IMR-90 (cell line): ENCODE measurements at regions not wholly inside any gene's neighbourhood (a gene's known extent, or its start where the extent isn't known, plus 50 kb on each side); places are given as distances from the start of the nearest gene placed in this dataset.

ENCODE experiments used
- ATAC-seq: fragments of 200-7000 bp; cut with Tn5 transposase; 2 replicates; pipeline ENCODE4 v1.9.1; 2020; ENCODE audit warnings: low read depth, mild to moderate bottlenecking, moderate library complexity
- BruUV-seq: library from RNA; stranded (reverse); fragments of 400-500 nt; replicated peaks from 2 replicates; lab custom pipeline; 2021; lab: Mats Ljungman, UMichigan
- CTCF ChIA-PET: fragments of 300-600 bp; formaldehyde crosslinking; extraction: SDS; loops from one replicate; lab custom pipeline; 2021; ENCODE audit warnings: antibody characterized with exemption; lab: Yijun Ruan, JAX
- POLR2A ChIA-PET: fragments of 300-600 bp; sonication (Branson Sonifier 250); formaldehyde crosslinking; loops from one replicate; lab custom pipeline; 2022; ENCODE audit warnings: antibody characterized with exemption; ENCODE audit not compliant: unreplicated experiment; lab: Charles Lee
- DNase-seq: peaks from one replicate; pipeline ENCODE4 v3.0.0; 2013
- H2AFZ ChIP-seq: replicated peaks from 2 replicates; pipeline ENCODE3; 2013; ENCODE audit warnings: low read length, mild to moderate bottlenecking; ENCODE audit not compliant: poor library complexity
- H2AK5ac ChIP-seq: 2 replicates; pipeline ENCODE4 v1.6.1; 2013; ENCODE audit warnings: low read depth, low read length, inconsistent platforms
- H2AK9ac ChIP-seq: replicated peaks from 2 replicates; pipeline ENCODE3; 2013; ENCODE audit warnings: mild to moderate bottlenecking, low read depth, low read length, moderate library complexity; ENCODE audit not compliant: poor library complexity
- H2BK120ac ChIP-seq: 2 replicates; pipeline ENCODE4 v1.6.1; 2013; ENCODE audit warnings: low read depth, low read length, inconsistent platforms
- H2BK15ac ChIP-seq: 3 replicates; pipeline ENCODE4 v1.6.1; 2013; ENCODE audit warnings: low read depth, low read length, inconsistent platforms
- H2BK20ac ChIP-seq: 2 replicates; pipeline ENCODE4 v1.6.1; 2013; ENCODE audit warnings: low read depth, mild to moderate bottlenecking, inconsistent platforms, low read length, moderate library complexity
- H2BK5ac ChIP-seq: 2 replicates; pipeline ENCODE4 v1.6.1; 2013; ENCODE audit warnings: mild to moderate bottlenecking, low read depth, low read length, inconsistent platforms; ENCODE audit not compliant: poor library complexity, severe bottlenecking
- H3K14ac ChIP-seq: replicated peaks from 2 replicates; pipeline ENCODE4 v1.6.1; 2013; ENCODE audit warnings: low read depth, low read length, inconsistent platforms
- H3K18ac ChIP-seq: 2 replicates; pipeline ENCODE4 v1.6.1; 2013; ENCODE audit warnings: low read depth, low read length, control low read depth
- H3K23ac ChIP-seq: 2 replicates; pipeline ENCODE4 v1.6.1; 2013; ENCODE audit warnings: low read depth, low read length, inconsistent platforms
- H3K27ac ChIP-seq: 2 replicates; pipeline ENCODE4 v1.5.1; 2013; ENCODE audit warnings: mild to moderate bottlenecking, control low read depth, low read length; ENCODE audit not compliant: insufficient read depth
- H3K27me3 ChIP-seq: 2 replicates; pipeline ENCODE4 v1.6.1; 2013; ENCODE audit warnings: low read length; ENCODE audit not compliant: control insufficient read depth, insufficient read depth
- H3K36me3 ChIP-seq: 2 replicates; pipeline ENCODE4 v1.6.1; 2013; ENCODE audit warnings: low read length, mixed read lengths; ENCODE audit not compliant: control insufficient read depth, insufficient read depth
- H3K4ac ChIP-seq: 2 replicates; pipeline ENCODE4 v1.6.1; 2013; ENCODE audit warnings: low read depth, low read length, inconsistent platforms
- H3K4me1 ChIP-seq: 2 replicates; pipeline ENCODE4 v1.6.1; 2013; ENCODE audit warnings: low read length, mixed read lengths; ENCODE audit not compliant: control insufficient read depth, insufficient read depth
- H3K4me2 ChIP-seq: 2 replicates; pipeline ENCODE4 v1.6.1; 2013; ENCODE audit warnings: low read depth, mild to moderate bottlenecking, control low read depth, low read length, moderate library complexity
- H3K4me3 ChIP-seq: 2 replicates; pipeline ENCODE4 v1.5.1; 2013; ENCODE audit warnings: low read depth, mild to moderate bottlenecking, control low read depth, low read length, moderate library complexity; ENCODE audit not compliant: insufficient read depth
- H3K56ac ChIP-seq: 2 replicates; pipeline ENCODE4 v1.6.1; 2013; ENCODE audit warnings: low read length, inconsistent platforms; ENCODE audit not compliant: insufficient read depth; ENCODE audit errors: extremely low read depth
- H3K79me1 ChIP-seq, 2 experiments: 2 replicates each; pipeline ENCODE4 v1.6.1; 2013; ENCODE audit warnings: low read length in 2 of 2, inconsistent platforms in 1 of 2, low read depth in 1 of 2
- H3K9ac ChIP-seq: 2 replicates; pipeline ENCODE4 v1.6.1; 2013; ENCODE audit warnings: low read depth, low read length, control low read depth
- H3K9me1 ChIP-seq: 2 replicates; pipeline ENCODE4 v1.6.1; 2013; ENCODE audit warnings: low read length, inconsistent platforms; ENCODE audit not compliant: insufficient read depth
- H3K9me3 ChIP-seq: 2 replicates; pipeline ENCODE4 v1.6.1; 2013; ENCODE audit warnings: low read length; ENCODE audit not compliant: control insufficient read depth, insufficient read depth
- H4K20me1 ChIP-seq: 2 replicates; pipeline ENCODE4 v1.6.1; 2013; ENCODE audit warnings: low read length, inconsistent platforms; ENCODE audit not compliant: insufficient read depth
- H4K5ac ChIP-seq: 2 replicates; pipeline ENCODE4 v1.6.1; 2013; ENCODE audit warnings: mild to moderate bottlenecking, low read depth, low read length, control low read depth
- H4K8ac ChIP-seq, 2 experiments: 2 replicates each; pipeline ENCODE4 v1.6.1; 2013; ENCODE audit warnings: low read depth in 2 of 2, low read length in 2 of 2, control low read depth in 1 of 2, inconsistent platforms in 1 of 2
- H4K91ac ChIP-seq: 2 replicates; pipeline ENCODE4 v1.6.1; 2013; ENCODE audit warnings: low read depth, low read length, inconsistent platforms; ENCODE audit not compliant: insufficient read depth
- CEBPB ChIP-seq: IDR thresholded peaks from 2 replicates; pipeline ENCODE4 v1.6.1; 2012; ENCODE audit warnings: low read depth, low read length, improper control_type of control experiment
- CTCF ChIP-seq: conservative IDR thresholded peaks from 2 replicates; pipeline ENCODE4 v1.5.1; 2012; ENCODE audit warnings: mild to moderate bottlenecking, low read depth, low read length, improper control_type of control experiment
- ELK1 ChIP-seq: fragments of 150-350 bp; IDR thresholded peaks from 2 replicates; pipeline ENCODE4 v1.6.1; 2016; ENCODE audit warnings: low read depth, mild to moderate bottlenecking, low read length, moderate library complexity, borderline replicate concordance
- FOS ChIP-seq: fragments of 150-350 bp; IDR thresholded peaks from 2 replicates; pipeline ENCODE4 v1.6.1; 2016; ENCODE audit warnings: low read depth, low read length
- MAZ ChIP-seq: IDR thresholded peaks from 2 replicates; pipeline ENCODE4 v1.6.1; 2012; ENCODE audit warnings: low read depth, mild to moderate bottlenecking, low read length, improper control_type of control experiment, moderate library complexity, borderline replicate concordance
- MXI1 ChIP-seq: IDR thresholded peaks from 2 replicates; pipeline ENCODE4 v1.6.1; 2012; ENCODE audit warnings: low read depth, mild to moderate bottlenecking, low read length, moderate library complexity, borderline replicate concordance
- NFE2L2 ChIP-seq: fragments of 150-350 bp; IDR thresholded peaks from 2 replicates; pipeline ENCODE4 v1.6.1; 2016; ENCODE audit warnings: low read depth, mild to moderate bottlenecking, low read length
- POLR2A ChIP-seq: IDR thresholded peaks from 2 replicates; pipeline ENCODE4 v1.6.1; 2012; ENCODE audit warnings: mild to moderate bottlenecking, low read depth, low read length
- RAD21 ChIP-seq: IDR thresholded peaks from 2 replicates; pipeline ENCODE4 v1.6.1; 2012; ENCODE audit warnings: low read length, improper control_type of control experiment
- RCOR1 ChIP-seq: IDR thresholded peaks from 2 replicates; pipeline ENCODE4 v1.6.1; 2012; ENCODE audit warnings: mild to moderate bottlenecking, low read length, improper control_type of control experiment; ENCODE audit not compliant: insufficient replicate concordance
- USF2 ChIP-seq: fragments of 150-350 bp; IDR thresholded peaks from 2 replicates; pipeline ENCODE4 v1.6.1; 2017; ENCODE audit warnings: mild to moderate bottlenecking, antibody characterized with exemption, low read length, low read depth
- WGBS, 2 experiments: methylation state at CpG; one replicate each; pipeline versions ENCODE4 v1.1.5 to v1.1.7; 2013; ENCODE audit warnings: missing lambda C conversion rate in 2 of 2; ENCODE audit not compliant: insufficient read length in 1 of 2; ENCODE audit errors: extremely low coverage in 2 of 2; 5-methylcytosine and 5-hydroxymethylcytosine counted together
- dilution Hi-C: fragments of 300-500 bp; cut with HindIII; formaldehyde crosslinking; loops from one replicate; pipeline ENCODE4 v1.14.3; 2018; ENCODE audit warnings: low sequenced_read_pairs; ENCODE audit not compliant: unreplicated experiment
- in situ Hi-C: fragments of 300-500 bp; cut with MboI; formaldehyde crosslinking; loops from 3 replicates; pipeline ENCODE4 v1.14.3; 2019; ENCODE audit warnings: low sequenced_read_pairs, inconsistent platforms, mixed read lengths
- intact Hi-C: fragments of 100-400 bp; cut with micrococcal nuclease; formaldehyde crosslinking; loops from 2 replicates; pipeline ENCODE4 v1.10.0; 2022

GRCh38 chr5:158303275-158303674 is 444.3 kb upstream of the CLINT1 start:
- no peak overlapping the region for H2BK20ac ChIP-seq
- no peak overlapping the region for H4K5ac ChIP-seq
- no peak overlapping the region for H4K91ac ChIP-seq
- H2BK120ac ChIP-seq, result no peak overlapping the region
- H3K9me1 ChIP-seq, result no peaks in the 10 kb centered on the region
- H3K4me2 ChIP-seq, result no peak overlapping the region
- no peak overlapping the region for H3K9ac ChIP-seq
- DNase-seq (no peak), ATAC-seq (no peak)
- no peak overlapping the region for H2BK5ac ChIP-seq
- H3K23ac ChIP-seq, result no peak overlapping the region
- H3K9me3 ChIP-seq, result no peaks in the 10 kb centered on the region
- TF ChIP-seq RAD21 (no peak), NFE2L2 (no peak), MAZ (no peak), RCOR1 (no peak), ELK1 (no peak), MXI1 (no peak), CTCF (no peak), CEBPB (no peak), POLR2A (no peak), USF2 (no peak), FOS (no peak)
- no peak overlapping the region for H3K4me3 ChIP-seq
- no peaks in the 10 kb centered on the region for H4K20me1 ChIP-seq
- no peak overlapping the region for H4K8ac ChIP-seq
- CTCF ChIA-PET, result no interaction called here
- no peak overlapping the region for H3K4ac ChIP-seq
- no TSS peak for BruUV-seq
- H2AK9ac ChIP-seq, result no peak overlapping the region
- POLR2A ChIA-PET, result no interaction called here
- no peaks in the 10 kb centered on the region for H3K27me3 ChIP-seq
- no peak overlapping the region for H3K14ac ChIP-seq
- dilution Hi-C loops, result no loop called here
- no peaks in the 10 kb centered on the region for H3K4me1 ChIP-seq
- no peak overlapping the region for H3K18ac ChIP-seq
- intact Hi-C loops, result no loop called here
- no peak overlapping the region for H2AFZ ChIP-seq
- in situ Hi-C loops, result no loop called here
- H3K36me3 ChIP-seq, result no peaks in the 10 kb centered on the region
- no peak overlapping the region for H2BK15ac ChIP-seq
- no peak overlapping the region for H3K27ac ChIP-seq
- no CpG with 5 or more reads among the region's 3 CpGs for WGBS, 2 experiments
- H3K56ac ChIP-seq, result no peak overlapping the region
- no peak overlapping the region for H2AK5ac ChIP-seq
- no peaks in the 10 kb centered on the region for H3K79me1 ChIP-seq
